Karpas-422 (cell line): ENCODE measurements at regions not wholly inside any gene's neighbourhood (a gene's known extent, or its start where the extent isn't known, plus 50 kb on each side); places are given as distances from the start of the nearest gene placed in this dataset.

Experiments used
- DNase-seq: peaks from one replicate; pipeline ENCODE4 v3.0.0-alpha.2; 2015
- H2AFZ ChIP-seq: fragments of 200-600 bp; sonication (generic); 2 replicates; pipeline ENCODE4 v1.6.1; 2014; ENCODE audit warnings: antibody characterized with exemption, low read length, mixed read lengths
- H3K27ac ChIP-seq: fragments of 200-600 bp; sonication (generic); 2 replicates; pipeline ENCODE4 v1.5.1; 2014; ENCODE audit warnings: mild to moderate bottlenecking, low read length, moderate library complexity
- H3K27me3 ChIP-seq: fragments of 200-600 bp; sonication (generic); 2 replicates; pipeline ENCODE4 v1.6.1; 2014; ENCODE audit warnings: low read length, mixed read lengths
- H3K36me3 ChIP-seq: fragments of 200-600 bp; sonication (generic); 2 replicates; pipeline ENCODE4 v1.6.1; 2014; ENCODE audit warnings: low read length, mixed read lengths; ENCODE audit not compliant: insufficient read depth
- H3K4me1 ChIP-seq: fragments of 200-600 bp; sonication (generic); 2 replicates; pipeline ENCODE4 v1.6.1; 2014; ENCODE audit warnings: mild to moderate bottlenecking, low read length, mixed read lengths
- H3K4me2 ChIP-seq: fragments of 200-600 bp; sonication (generic); 2 replicates; pipeline ENCODE4 v1.6.1; 2014; ENCODE audit warnings: low read length, low read depth, mild to moderate bottlenecking; ENCODE audit not compliant: poor library complexity, severe bottlenecking
- H3K4me3 ChIP-seq: fragments of 200-600 bp; sonication (generic); 2 replicates; pipeline ENCODE4 v1.5.1; 2014; ENCODE audit warnings: mild to moderate bottlenecking, antibody characterized with exemption, low read length, mixed read lengths
- H3K79me2 ChIP-seq: fragments of 200-600 bp; sonication (generic); 2 replicates; pipeline ENCODE4 v1.6.1; 2014; ENCODE audit warnings: mild to moderate bottlenecking, low read length, mixed read lengths
- H3K9ac ChIP-seq: fragments of 200-600 bp; sonication (generic); 2 replicates; pipeline ENCODE4 v1.6.0; 2014; ENCODE audit warnings: low read length
- H3K9me2 ChIP-seq: fragments of 200-600 bp; sonication (generic), shearing (Covaris generic); replicated peaks from 2 replicates; pipeline ENCODE4 v1.6.0; 2014; ENCODE audit warnings: mild to moderate bottlenecking, low read length, moderate library complexity; ENCODE audit not compliant: insufficient read depth
- H3K9me3 ChIP-seq: fragments of 300-700, 200-600 bp; sonication (generic); 2 replicates; pipeline ENCODE4 v1.6.1; 2014; ENCODE audit warnings: low read length, mixed read lengths
- H4K20me1 ChIP-seq: fragments of 200-600 bp; sonication (generic); 2 replicates; pipeline ENCODE4 v1.6.1; 2014; ENCODE audit warnings: mild to moderate bottlenecking, antibody characterized with exemption, low read length, low read depth; ENCODE audit not compliant: insufficient read depth

DNA sequence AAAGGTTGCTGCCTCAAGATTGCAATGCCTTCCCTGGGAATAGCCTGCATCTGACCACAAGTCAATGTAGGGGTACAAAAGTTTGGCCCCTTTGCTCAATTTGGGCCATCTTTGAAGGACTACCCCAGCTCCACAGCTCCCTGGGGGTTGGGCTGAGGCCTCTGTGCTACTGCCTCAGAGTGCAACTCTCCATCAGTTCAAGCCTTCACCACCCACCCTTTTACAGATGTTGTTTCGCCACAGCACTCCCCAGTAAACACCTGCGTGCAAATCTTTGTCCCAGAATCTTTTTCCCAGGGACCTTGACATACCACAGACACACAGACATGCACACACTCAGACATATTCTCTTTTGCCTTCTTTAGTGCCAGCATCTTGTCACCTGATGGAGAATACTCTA, 66.0 kb upstream of the ANKRD1 start:
- Histone ChIP-seq H4K20me1 (no peaks in the 10 kb centered on the region), H3K27me3 (no peaks in the 10 kb centered on the region), H3K9me3 (no peaks in the 10 kb centered on the region), H2AFZ (no peak overlapping the region), H3K9ac (no peak overlapping the region), H3K36me3 (no peaks in the 10 kb centered on the region), H3K4me1 (no peaks in the 10 kb centered on the region), H3K27ac (no peak overlapping the region), H3K79me2 (no peaks in the 10 kb centered on the region), H3K4me3 (no peak overlapping the region), H3K9me2 (no peaks in the 10 kb centered on the region), H3K4me2 (no peak overlapping the region)
- DNase-seq: no peak

DNA sequence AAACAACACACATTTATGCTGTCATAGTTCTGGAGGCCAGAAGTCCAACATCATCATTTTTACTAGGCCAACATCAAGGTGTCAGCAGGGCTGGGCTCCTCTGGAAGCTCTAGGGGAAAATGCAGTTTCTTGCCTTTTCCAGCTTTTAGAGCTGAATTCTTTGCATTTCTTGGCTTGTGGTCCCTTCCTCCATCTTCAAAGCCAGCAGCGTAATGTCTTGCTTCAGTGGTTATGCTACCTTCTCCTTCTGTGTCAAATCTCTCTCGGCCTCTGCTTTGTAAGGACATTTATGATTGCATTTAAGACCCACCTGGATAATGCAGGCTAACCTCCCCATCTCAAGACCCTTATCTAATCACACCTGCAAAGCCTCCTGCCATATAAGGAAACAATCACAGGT, 66.5 kb upstream of the ANKRD1 start:
- no peaks in the 10 kb centered on the region for H3K4me1 ChIP-seq
- no peak overlapping the region for H2AFZ ChIP-seq
- H3K27me3 ChIP-seq: no peaks in the 10 kb centered on the region
- no peak overlapping the region for H3K27ac ChIP-seq
- H3K36me3 ChIP-seq: no peaks in the 10 kb centered on the region
- no peak overlapping the region for H3K4me2 ChIP-seq
- H3K9ac ChIP-seq: no peak overlapping the region
- no peaks in the 10 kb centered on the region for H3K9me3 ChIP-seq
- no peaks in the 10 kb centered on the region for H3K79me2 ChIP-seq
- H3K4me3 ChIP-seq: no peak overlapping the region
- H3K9me2 ChIP-seq: no peaks in the 10 kb centered on the region
- DNase-seq: no peak
- H4K20me1 ChIP-seq: no peaks in the 10 kb centered on the region

DNA sequence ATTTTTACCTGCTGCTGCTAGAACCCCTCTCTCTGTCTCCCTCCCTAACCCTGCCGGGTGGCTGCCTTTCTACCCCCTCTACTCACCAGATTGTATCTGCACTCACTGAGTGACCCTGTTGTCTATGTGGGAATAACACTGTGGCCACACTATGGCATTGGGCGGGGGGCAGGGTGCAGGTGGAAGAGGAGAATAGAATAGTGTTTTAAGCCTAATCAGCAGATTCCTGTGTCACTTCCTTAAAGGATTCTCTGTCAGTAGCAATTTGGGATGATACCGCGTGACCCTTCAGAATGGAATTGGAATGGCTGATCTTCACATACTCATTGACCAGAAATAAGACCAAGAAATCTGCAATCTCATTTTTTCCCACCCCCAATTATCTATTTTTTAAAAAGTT, 67.1 kb upstream of the ANKRD1 start:
- H3K27ac ChIP-seq: no peak overlapping the region
- H4K20me1 ChIP-seq: no peaks in the 10 kb centered on the region
- H3K79me2 ChIP-seq: no peaks in the 10 kb centered on the region
- no peak overlapping the region for H2AFZ ChIP-seq
- H3K9me2 ChIP-seq: no peaks in the 10 kb centered on the region
- H3K4me2 ChIP-seq: no peak overlapping the region
- DNase-seq: no peak
- H3K9me3 ChIP-seq: no peaks in the 10 kb centered on the region
- no peak overlapping the region for H3K4me3 ChIP-seq
- no peaks in the 10 kb centered on the region for H3K36me3 ChIP-seq
- H3K9ac ChIP-seq: no peak overlapping the region
- H3K4me1 ChIP-seq: no peaks in the 10 kb centered on the region
- no peaks in the 10 kb centered on the region for H3K27me3 ChIP-seq

DNA sequence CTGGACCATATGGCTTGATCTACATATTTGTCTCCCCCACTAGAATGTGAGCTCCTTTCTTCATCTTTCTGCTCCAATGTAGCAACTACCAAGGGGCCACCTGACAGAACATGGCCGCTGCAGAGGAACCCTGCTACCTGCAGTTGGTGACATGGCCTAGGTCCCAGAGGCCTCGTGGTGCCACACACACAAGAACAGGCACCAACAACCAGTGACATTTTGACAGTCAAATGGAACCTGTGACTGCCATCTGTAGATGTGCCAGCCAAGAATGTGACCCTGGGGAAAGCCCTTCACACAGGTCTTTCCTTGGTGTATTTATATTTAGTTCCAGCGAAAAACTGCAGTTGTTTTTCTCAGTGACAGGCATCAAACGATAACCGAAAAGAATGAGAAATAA, 67.9 kb upstream of the ANKRD1 start:
- Histone ChIP-seq H3K9ac (no peak overlapping the region), H3K9me3 (no peaks in the 10 kb centered on the region), H3K36me3 (no peaks in the 10 kb centered on the region), H3K4me1 (no peaks in the 10 kb centered on the region), H3K9me2 (no peaks in the 10 kb centered on the region), H2AFZ (no peak overlapping the region), H3K27ac (no peak overlapping the region), H3K4me3 (no peak overlapping the region), H3K4me2 (no peak overlapping the region), H3K27me3 (no peaks in the 10 kb centered on the region), H3K79me2 (no peaks in the 10 kb centered on the region), H4K20me1 (no peaks in the 10 kb centered on the region)
- DNase-seq: no peak

DNA sequence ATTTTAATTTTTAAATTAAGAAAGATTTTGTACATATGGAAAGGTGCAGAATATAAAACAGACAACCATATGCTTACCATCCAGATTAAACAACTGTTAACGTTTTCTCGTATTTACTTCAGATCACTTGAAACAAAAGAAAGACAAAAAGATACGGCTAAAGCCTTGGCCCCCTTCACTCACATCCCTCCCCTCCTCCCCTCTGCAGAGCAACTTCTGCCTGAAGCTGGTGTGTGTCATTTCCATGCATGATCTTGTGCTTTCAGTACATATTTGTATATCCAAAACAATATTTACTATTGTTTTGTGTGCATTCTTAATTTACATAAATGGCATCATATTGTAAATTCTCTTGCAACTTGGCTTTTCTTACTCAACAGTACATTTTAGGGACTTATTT, 68.5 kb upstream of the ANKRD1 start:
- H4K20me1 ChIP-seq: no peaks in the 10 kb centered on the region
- H3K27ac ChIP-seq: no peak overlapping the region
- H3K9me2 ChIP-seq: no peaks in the 10 kb centered on the region
- no peaks in the 10 kb centered on the region for H3K9me3 ChIP-seq
- no peak overlapping the region for H3K9ac ChIP-seq
- H2AFZ ChIP-seq: no peak overlapping the region
- no peaks in the 10 kb centered on the region for H3K27me3 ChIP-seq
- H3K79me2 ChIP-seq: no peaks in the 10 kb centered on the region
- DNase-seq: no peak
- H3K4me1 ChIP-seq: no peaks in the 10 kb centered on the region
- no peak overlapping the region for H3K4me3 ChIP-seq
- no peaks in the 10 kb centered on the region for H3K36me3 ChIP-seq
- no peak overlapping the region for H3K4me2 ChIP-seq

DNA sequence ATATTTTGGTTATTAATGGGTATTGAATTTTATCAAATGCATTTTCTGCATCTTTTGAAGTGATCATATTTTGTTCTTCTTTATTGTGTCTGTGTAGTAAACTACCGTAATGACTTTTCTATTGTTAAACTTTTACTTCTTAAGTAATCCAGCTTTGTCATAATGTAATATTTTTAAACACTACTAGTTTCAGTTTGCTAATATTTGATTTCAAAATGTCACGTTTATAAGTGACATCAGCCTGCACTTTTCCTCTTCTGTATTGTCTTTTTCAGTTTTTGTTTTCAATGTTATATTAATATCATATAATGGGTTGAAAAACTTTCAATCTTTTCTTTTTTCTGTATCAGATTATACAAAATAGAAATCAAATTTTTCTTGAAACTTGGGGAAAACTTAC, 71.6 kb upstream of the ANKRD1 start:
- no peak overlapping the region for H3K4me3 ChIP-seq
- no peak for DNase-seq
- no peak overlapping the region for H3K27ac ChIP-seq
- H2AFZ ChIP-seq: no peak overlapping the region
- no peaks in the 10 kb centered on the region for H3K9me3 ChIP-seq
- H3K27me3 ChIP-seq: no peaks in the 10 kb centered on the region
- H3K9me2 ChIP-seq: no peaks in the 10 kb centered on the region
- no peaks in the 10 kb centered on the region for H3K36me3 ChIP-seq
- H4K20me1 ChIP-seq: no peaks in the 10 kb centered on the region
- H3K4me1 ChIP-seq: no peaks in the 10 kb centered on the region
- H3K4me2 ChIP-seq: no peak overlapping the region
- no peaks in the 10 kb centered on the region for H3K79me2 ChIP-seq
- H3K9ac ChIP-seq: no peak overlapping the region

DNA sequence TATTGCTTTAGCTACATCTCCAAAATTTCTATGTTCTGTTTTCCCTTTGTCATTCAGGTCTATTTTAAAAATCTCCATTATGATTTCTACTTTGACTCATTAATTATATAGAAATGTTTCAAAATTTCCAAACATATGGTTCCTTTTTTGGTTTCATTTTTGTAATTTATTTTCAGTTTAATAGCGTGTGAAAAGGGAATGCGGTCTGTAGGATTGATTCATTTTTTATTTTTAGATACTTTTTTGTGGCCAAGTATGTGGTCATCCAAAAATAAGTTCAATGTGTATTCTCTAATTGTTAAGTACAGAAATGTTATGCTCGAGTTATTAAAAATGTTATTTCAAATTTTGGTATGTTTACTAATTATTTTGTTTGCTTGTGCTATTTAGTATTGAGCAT, 72.5 kb upstream of the ANKRD1 start:
- H3K79me2 ChIP-seq: no peaks in the 10 kb centered on the region
- H3K27ac ChIP-seq: no peak overlapping the region
- H3K27me3 ChIP-seq: no peaks in the 10 kb centered on the region
- no peak overlapping the region for H3K9ac ChIP-seq
- H3K9me2 ChIP-seq: no peaks in the 10 kb centered on the region
- H3K36me3 ChIP-seq: no peaks in the 10 kb centered on the region
- no peak overlapping the region for H3K4me2 ChIP-seq
- no peak overlapping the region for H3K4me3 ChIP-seq
- H3K4me1 ChIP-seq: no peaks in the 10 kb centered on the region
- no peaks in the 10 kb centered on the region for H4K20me1 ChIP-seq
- no peak for DNase-seq
- no peaks in the 10 kb centered on the region for H3K9me3 ChIP-seq
- H2AFZ ChIP-seq: no peak overlapping the region

DNA sequence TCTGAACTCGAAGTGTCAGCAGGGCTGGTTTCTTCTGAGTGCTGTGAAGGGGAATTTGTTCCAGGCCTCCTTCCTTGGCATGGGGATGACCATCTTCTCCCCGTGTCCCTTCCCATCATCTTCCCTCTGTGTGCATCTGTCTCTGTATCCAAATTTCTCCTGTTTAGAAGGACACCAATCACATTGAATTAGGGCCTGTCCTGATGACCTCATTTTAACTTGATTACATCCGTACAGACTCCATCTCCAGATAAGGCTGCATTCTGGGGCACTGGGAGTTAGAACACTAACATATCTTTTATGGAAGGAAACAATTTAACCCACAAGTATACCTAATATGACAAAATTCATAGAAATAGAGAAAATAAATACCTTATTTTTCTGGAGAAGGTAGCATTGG, 76.8 kb upstream of the ANKRD1 start:
- no peak overlapping the region for H3K4me3 ChIP-seq
- H3K9me2 ChIP-seq: no peaks in the 10 kb centered on the region
- H3K36me3 ChIP-seq: no peaks in the 10 kb centered on the region
- H3K4me1 ChIP-seq: no peaks in the 10 kb centered on the region
- no peaks in the 10 kb centered on the region for H4K20me1 ChIP-seq
- H3K79me2 ChIP-seq: no peaks in the 10 kb centered on the region
- no peak overlapping the region for H3K4me2 ChIP-seq
- H3K27ac ChIP-seq: no peak overlapping the region
- H2AFZ ChIP-seq: no peak overlapping the region
- no peaks in the 10 kb centered on the region for H3K27me3 ChIP-seq
- H3K9me3 ChIP-seq: no peaks in the 10 kb centered on the region
- DNase-seq: no peak
- H3K9ac ChIP-seq: no peak overlapping the region
